NCI-H2081 treated with DMSO at 0.1 percent for 48 hours (cell line): ENCODE measurements at regions not wholly inside any gene's neighbourhood (a gene's known extent, or its start where the extent isn't known, plus 50 kb on each side); places are given as distances from the start of the nearest gene placed in this dataset.

ENCODE experiments used
- DNase-seq: peaks from one replicate; lab custom pipeline; 2025; lab: John Stamatoyannopoulos, UW

- DNase-seq = no peak
These were observed 207.4 kb downstream of the ADAM29 start for GRCh38 chr4:175125410-175126068.

- no peak for DNase-seq
These were observed 209.2 kb downstream of the ADAM29 start for GRCh38 chr4:175127314-175127713.

DNA sequence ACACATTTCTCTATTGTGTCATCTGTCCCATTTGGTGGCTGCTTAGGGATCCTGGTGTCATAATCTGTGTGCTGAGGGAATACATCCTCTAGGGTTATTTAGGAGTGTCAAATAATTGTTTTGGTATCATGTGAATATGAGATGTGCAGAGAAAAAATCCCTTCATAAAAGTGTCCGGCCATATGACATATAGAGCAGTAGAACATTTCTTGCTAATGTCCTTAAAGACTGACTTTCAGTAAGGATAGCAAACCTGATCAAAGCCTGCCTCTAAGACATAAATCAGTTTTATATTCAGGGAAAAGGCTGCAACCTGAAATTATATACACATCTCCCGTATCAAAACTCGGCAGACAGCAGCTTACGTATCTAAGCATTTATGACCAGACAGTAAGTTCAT lies 211.6 kb downstream of the ADAM29 start:
- DNase-seq = no peak

GRCh38 chr4:175139205-175139604 lies 221.0 kb downstream of the ADAM29 start:
- DNase-seq = no peak

GRCh38 chr4:175143116-175143515 lies 225.0 kb downstream of the ADAM29 start:
- DNase-seq = no peak

GRCh38 chr4:175146799-175147198 lies 228.6 kb downstream of the ADAM29 start:
- no peak for DNase-seq

DNA sequence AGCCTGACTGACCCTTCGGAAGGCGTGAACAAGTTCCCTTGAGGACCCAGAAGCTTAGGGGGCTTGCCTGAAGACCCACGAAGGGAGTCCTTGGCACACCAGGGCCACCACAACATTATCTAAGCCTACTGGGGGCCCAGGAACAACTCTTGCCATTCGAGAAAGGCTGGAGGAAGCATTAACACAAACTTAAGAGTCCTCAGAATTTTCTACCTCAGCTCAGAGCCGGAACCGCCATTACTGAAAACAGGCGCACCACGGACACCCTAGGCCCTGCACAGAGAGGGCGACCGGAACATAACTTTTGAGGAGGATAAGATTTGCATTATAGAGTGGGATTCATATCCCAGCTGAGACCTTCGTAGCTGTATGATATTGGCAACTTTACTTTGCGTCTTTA lies 229.1 kb downstream of the ADAM29 start:
- no peak for DNase-seq

GRCh38 chr4:175166020-175166419 lies 247.9 kb downstream of the ADAM29 start:
- no peak for DNase-seq

DNA sequence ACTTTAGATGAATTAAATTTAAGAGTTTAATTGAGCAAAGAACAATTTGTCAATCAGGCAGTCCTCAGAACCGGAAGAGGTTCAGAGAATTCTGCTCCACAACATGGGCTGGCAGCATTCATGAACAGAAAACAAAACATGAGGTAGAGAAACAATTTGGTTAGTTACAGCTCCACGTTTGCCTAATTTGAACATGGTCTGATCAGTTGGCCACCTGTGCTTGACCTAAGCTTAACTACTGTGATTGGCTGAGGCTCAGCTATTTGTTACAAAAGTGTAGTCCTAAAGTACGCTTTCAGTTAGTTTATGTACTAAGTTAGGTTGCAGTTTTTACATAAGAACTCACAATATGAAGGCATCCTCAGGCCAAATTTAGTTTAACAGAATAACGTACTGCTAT lies 258.6 kb downstream of the ADAM29 start:
- DNase-seq = no peak

DNA sequence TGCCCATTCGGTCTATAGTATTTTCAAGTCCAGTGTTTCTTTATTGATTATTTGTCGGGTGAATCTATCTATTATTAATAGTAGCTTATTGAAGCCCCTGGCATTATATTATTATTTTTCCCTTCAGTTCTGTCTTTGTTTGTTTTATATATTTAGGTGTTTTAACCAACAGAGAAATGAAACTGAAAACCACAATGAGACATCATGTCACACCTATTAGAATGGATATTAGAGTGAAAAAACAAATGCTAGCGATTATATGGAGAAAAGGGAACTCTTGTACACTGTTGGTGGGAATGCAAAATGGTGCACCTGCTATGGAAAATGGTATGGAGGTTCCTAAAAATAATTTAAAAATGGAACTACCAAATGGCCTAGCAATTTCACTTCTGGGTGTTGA lies 272.5 kb downstream of the ADAM29 start:
- no peak for DNase-seq

GRCh38 chr4:175198056-175198455 lies 279.9 kb downstream of the ADAM29 start:
- no peak for DNase-seq

DNA sequence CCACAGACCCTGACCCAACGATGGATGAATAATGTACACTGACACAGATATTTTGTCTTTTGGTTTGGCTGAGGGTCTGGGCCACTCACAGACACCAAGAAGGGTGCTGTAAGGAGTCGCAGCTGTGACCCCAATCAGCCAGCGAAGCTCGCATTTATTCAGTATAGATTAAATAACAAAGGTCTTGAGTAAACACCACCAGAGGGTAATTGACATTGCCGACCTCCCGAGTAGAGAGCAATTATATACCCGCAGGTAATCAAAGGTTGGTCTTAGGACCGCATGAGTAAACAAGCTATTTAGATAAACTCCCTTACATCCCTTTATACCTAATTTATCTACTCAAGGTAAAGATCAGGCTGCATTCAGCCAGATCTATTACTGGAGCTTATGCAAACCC lies 297.1 kb downstream of the ADAM29 start:
- no peak for DNase-seq

DNA sequence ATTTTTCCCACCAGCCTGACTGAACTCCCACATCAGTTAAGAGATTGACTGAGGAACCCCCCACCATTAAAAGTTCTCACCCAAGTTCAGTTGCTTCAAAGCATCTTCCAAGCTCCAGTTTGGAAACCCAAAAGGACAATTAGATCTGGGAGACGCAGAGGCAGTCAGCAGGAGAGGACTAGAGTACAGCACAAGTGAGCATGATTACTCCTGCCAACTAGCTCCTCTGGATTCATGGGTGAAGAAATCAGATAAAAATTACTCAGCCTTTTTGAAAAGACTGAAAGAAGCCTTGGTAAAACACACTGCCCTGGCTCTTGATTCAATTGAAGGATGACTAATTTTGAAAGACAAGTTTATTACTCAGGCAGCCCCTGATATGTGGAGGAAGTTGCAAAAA lies 297.5 kb downstream of the ADAM29 start:
- DNase-seq = no peak

GRCh38 chr4:175229154-175229553 lies 311.0 kb downstream of the ADAM29 start:
- DNase-seq = no peak

DNA sequence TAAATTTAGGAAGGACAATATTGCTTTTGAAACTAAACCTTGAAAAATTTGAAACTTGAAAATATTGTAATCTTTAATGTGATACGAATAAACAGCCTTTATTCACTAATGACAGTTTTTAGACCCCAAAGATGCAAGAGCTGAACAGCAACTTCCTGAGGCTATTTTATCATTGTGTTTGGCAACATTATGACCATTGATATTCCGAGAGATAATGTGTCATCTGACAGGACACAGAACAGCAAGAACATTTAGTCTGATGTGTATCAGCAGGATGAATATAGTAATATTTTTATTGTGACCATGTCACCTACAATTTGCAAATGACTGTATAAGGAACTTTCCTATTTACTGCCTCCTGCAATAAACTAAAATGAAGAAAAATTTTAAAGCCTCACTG lies 316.0 kb downstream of the ADAM29 start:
- DNase-seq = no peak

DNA sequence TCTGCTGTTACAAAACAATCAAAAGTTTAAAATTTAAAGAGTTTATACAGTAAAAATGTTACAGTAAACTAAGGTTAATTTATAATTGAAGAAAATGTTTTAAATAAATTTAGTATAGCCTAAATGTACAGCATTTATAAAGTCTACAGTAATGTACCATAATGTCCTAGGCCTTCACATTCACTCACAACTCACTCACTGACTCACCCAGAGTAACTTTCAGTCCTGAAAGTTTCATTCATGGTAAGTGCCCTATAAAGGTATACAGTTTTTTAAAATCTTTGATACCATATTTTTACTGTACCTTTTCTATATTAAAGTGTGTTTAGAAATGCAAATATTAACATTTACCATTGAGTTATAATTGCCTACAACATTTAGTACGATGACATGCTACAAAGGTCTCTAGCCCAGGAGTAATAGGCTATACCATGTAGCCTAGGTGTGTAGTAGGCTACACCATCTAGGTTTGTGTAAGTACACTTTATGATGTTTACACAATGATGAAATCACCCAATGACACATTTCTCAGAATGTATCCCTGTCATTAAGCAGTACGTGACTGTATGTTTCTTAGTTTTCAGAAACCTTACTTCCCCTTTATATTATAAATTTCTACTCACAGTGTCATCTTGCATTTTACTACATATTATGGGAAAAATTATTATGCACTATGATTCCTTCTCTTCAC lies 320.8 kb downstream of the ADAM29 start:
- DNase-seq = no peak

DNA sequence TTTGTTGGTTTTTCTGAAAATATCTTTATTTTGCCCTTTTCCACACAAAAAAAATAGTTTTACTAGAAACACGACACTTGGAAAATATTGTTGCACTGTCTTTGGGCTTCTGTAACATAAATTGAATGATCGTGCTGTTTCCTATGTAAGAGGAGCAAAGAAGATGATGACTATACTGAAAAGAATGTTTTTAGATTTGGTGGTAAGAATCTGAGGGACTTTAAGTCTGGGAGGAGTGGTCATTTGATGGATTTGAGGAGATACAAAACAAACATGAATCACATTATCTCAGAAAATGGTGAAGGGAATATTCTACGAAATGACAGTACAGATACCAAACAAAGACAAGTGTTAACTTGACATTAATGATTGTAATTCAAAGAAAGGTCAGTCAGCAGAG lies 328.8 kb downstream of the ADAM29 start:
- no peak for DNase-seq

- no peak for DNase-seq
These were observed 334.5 kb downstream of the ADAM29 start for GRCh38 chr4:175252642-175253041.

DNA sequence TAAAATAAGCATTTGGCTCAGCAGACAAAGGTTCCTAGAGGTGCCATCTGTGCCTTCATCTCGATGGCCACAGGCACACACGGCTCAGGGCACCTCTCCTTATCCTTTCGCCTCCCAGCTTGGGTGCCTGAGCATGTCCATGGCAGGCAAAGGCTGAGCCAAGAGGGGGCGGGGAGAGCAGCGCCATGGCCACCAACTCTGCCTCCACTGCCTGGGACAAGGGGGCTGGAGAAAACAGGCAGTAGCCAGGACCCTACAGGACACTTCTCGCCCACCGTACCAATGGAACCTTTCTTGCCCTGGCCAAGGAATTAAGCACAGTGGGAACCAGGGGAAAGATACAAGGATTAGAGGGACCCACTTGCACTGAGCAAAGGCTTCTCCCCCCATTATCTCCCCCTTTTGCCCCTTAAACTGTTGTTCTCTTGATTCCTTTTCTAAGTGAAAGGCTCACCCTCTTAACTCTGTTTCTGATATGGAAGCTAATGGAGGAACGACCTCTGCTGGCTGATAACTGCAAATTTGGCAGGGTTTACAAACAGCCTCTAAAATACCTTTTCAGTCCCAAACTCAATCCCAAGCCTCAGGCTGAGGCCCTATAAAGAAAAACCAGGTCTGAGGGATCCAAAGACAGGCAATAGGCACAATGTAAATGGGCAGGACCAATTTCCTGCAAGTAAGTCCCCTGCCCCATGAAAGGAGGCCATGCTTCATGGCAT lies 335.2 kb downstream of the ADAM29 start:
- no peak for DNase-seq

DNA sequence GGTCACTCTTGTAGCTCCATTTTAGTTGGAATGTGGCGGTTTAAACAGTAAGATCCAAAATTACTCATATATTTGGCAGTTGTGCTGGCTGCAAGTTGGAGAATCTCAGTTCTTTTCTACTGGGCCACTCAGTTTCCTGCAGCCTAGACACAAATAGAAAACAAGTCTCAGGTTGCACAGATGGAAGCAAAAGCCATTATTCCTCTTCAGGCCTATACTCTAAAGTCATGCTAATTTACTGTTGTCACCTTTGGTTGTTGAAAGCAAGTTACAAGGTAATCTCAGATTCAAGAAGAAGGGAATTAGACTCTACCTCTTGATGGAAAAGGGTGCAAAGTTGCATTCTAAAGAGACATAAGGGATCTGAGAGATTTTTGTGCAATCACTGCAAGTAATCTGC lies 345.4 kb downstream of the ADAM29 start:
- no peak for DNase-seq

GRCh38 chr4:175271010-175271630 lies 353.0 kb downstream of the ADAM29 start:
- no peak for DNase-seq

DNA sequence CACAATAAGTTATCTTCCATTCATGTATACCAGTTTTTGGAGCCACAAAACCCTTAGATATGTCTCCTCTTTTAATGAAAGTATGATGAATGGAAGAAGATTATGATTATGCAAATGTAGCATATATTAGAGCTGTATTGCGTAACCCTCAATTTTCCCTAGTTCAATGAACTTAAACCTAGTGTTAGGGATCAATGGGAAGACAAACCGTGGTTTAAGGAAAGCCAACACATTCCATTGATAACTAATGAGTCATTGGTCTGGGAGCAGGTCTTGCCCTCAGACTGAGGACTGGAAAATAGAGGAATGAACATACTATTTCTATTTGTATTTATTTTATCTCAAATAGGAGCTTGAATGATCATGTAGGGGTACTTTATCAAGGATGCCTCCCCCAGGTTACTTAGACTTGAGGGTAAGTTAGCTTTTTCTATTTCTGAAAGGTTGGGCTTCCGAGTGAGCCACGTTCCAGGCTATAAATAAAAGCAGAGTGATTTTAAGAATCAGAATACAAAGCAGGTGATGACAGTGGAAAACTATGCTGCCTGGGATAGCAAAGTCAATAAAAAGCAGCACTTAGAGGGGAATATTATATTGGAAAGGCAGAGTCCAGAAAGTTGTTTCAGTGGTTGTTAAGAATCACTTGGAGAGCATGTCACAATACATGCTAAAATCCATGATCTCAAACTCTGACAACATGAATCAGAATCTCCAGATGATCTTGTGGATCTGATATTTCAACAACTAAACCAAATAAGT lies 356.0 kb downstream of the ADAM29 start:
- no peak for DNase-seq
